BE2C (cell line): ENCODE measurements at regions not wholly inside any gene's neighbourhood (a gene's known extent, or its start where the extent isn't known, plus 50 kb on each side); places are given as distances from the start of the nearest gene placed in this dataset.

Source experiments
- DNase-seq: peaks from one replicate; pipeline ENCODE4 v3.0.0-alpha.2; 2020
- H3K27me3 ChIP-seq: fragments of 250-450 bp; sonication (Bioruptor Pico); 2 replicates; pipeline ENCODE4 v1.5.1; 2020; ENCODE audit warnings: mild to moderate bottlenecking
- H3K36me3 ChIP-seq: fragments of 250-450 bp; sonication (Bioruptor Pico); 2 replicates; pipeline ENCODE4 v1.5.1; 2020; ENCODE audit warnings: mild to moderate bottlenecking
- H3K4me1 ChIP-seq: fragments of 250-450 bp; sonication (Bioruptor Pico); 2 replicates; pipeline ENCODE4 v1.5.1; 2020
- H3K4me3 ChIP-seq: 2 replicates; pipeline ENCODE4 v1.5.1; 2011; ENCODE audit warnings: low read depth, low read length
- H3K9me3 ChIP-seq: fragments of 250-450 bp; sonication (Bioruptor Pico); 2 replicates; pipeline ENCODE4 v1.5.1; 2020
- CTCF ChIP-seq: IDR thresholded peaks from 2 replicates; pipeline ENCODE4 v1.5.1; 2012; ENCODE audit warnings: mild to moderate bottlenecking, low read depth, low read length

GRCh38 chr6:14983599-14984518, 262.0 kb upstream of the JARID2 start:
- Histone ChIP-seq H3K36me3 (no peaks in the 10 kb centered on the region), H3K9me3 (no peaks in the 10 kb centered on the region; the same call in 1 of the 2 replicates), H3K4me1 (no peaks in the 10 kb centered on the region), H3K27me3 (no peaks in the 10 kb centered on the region), H3K4me3 (no peak overlapping the region)
- TF ChIP-seq CTCF: no peak
- no peak for DNase-seq

- DNase-seq: peak; percentile 29
- TF ChIP-seq CTCF: no peak
- no peak overlapping the region for H3K4me3 ChIP-seq
Measured at GRCh38 chr6:14984519-14984853, 261.4 kb upstream of the JARID2 start.

GRCh38 chr6:14985366-14985765, 260.5 kb upstream of the JARID2 start:
- no peaks in the 10 kb centered on the region for H3K27me3 ChIP-seq
- H3K9me3 ChIP-seq: no peaks in the 10 kb centered on the region; the same call in 1 of the 2 replicates
- no peak overlapping the region for H3K4me3 ChIP-seq
- DNase-seq: no peak
- no peaks in the 10 kb centered on the region for H3K36me3 ChIP-seq
- H3K4me1 ChIP-seq: no peaks in the 10 kb centered on the region
- TF ChIP-seq CTCF: no peak

More at GRCh38 chr6:14984519-14984853, 261.4 kb upstream of the JARID2 start:
- Histone ChIP-seq H3K9me3 (no peaks in the 10 kb centered on the region; the same call in 1 of the 2 replicates), H3K4me1 (no peaks in the 10 kb centered on the region), H3K36me3 (no peaks in the 10 kb centered on the region), H3K27me3 (no peaks in the 10 kb centered on the region)

GRCh38 chr6:14986370-14986769, 259.5 kb upstream of the JARID2 start:
- H3K36me3 ChIP-seq: no peaks in the 10 kb centered on the region
- no peak for TF ChIP-seq CTCF
- H3K4me1 ChIP-seq: no peaks in the 10 kb centered on the region
- no peaks in the 10 kb centered on the region; the same call in 1 of the 2 replicates for H3K9me3 ChIP-seq
- no peak for DNase-seq
- no peaks in the 10 kb centered on the region for H3K27me3 ChIP-seq
- H3K4me3 ChIP-seq: no peak overlapping the region

- Histone ChIP-seq H3K9me3 (no peaks in the 10 kb centered on the region), H3K36me3 (no peaks in the 10 kb centered on the region), H3K4me3 (no peak overlapping the region), H3K4me1 (no peaks in the 10 kb centered on the region), H3K27me3 (no peaks in the 10 kb centered on the region)
- TF ChIP-seq CTCF: no peak
- no peak for DNase-seq
Measured at GRCh38 chr6:14987490-14987889, 258.4 kb upstream of the JARID2 start.

GRCh38 chr6:14992382-14992781, 253.5 kb upstream of the JARID2 start:
- H3K36me3 ChIP-seq: no peaks in the 10 kb centered on the region
- no peak overlapping the region for H3K4me3 ChIP-seq
- no peaks in the 10 kb centered on the region for H3K4me1 ChIP-seq
- no peaks in the 10 kb centered on the region for H3K9me3 ChIP-seq
- no peaks in the 10 kb centered on the region for H3K27me3 ChIP-seq
- DNase-seq: no peak
- TF ChIP-seq CTCF: no peak
